ENCODE measurements at regions not wholly inside any gene's neighbourhood (a gene's known extent, or its start where the extent isn't known, plus 50 kb on each side); places are given as distances from the start of the nearest gene placed in this dataset.

DNA sequence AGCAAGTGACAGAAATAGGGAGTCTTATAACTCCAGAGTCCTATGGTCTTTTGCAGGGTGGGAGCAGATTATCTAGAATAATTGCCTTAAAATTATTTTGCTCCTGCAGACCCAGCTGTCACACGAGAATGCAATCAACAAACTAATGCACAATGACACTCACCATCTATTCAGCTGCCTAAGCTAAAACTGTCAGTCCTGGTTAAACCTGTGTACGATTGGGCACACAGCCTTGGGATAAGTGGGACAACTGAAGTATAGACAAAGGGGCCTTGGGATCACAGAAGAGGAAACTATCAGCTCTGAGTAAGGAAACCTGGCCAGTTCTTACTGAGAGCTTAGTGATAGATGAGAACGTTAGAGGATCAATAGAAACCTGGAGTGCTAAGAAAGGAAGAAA is 595.9 kb upstream of the KIRREL3 start:
- H3K27me3 ChIP-seq (replicated peaks in 1 of 2; ENCODE audit: control insufficient read depth in 2 of 2, insufficient read depth in 2 of 2, low read length in 1 of 2) = no peaks in the 10 kb centered on the region
- H3K4me1 ChIP-seq (ENCODE audit: control insufficient read depth, insufficient read depth, low read length) = no peaks in the 10 kb centered on the region
- DNase-seq (ENCODE audit: low read depth, low spot score) (no peak), FAIRE-seq (no peak), ATAC-seq (no peak)
- POLR2A ChIA-PET = no interaction called here
- H3K79me2 ChIP-seq (ENCODE audit: control insufficient read depth, insufficient read depth, low read length) = no peaks in the 10 kb centered on the region
- no peaks in the 10 kb centered on the region for H3K36me3 ChIP-seq (ENCODE audit: control insufficient read depth in 2 of 2, insufficient read depth in 2 of 2, low read length in 1 of 2)
- WGBS (ENCODE audit: insufficient coverage, insufficient replicate concordance, low lambda C conversion rate, missing lambda C conversion rate) = 0% methylated on average over 3 of the region's 3 CpGs
- no TSS peak for BruUV-seq (replicated peaks)
- SMC1A ChIA-PET (ENCODE audit: uncharacterized antibody, unreplicated experiment) = interaction anchor here (1.4 kb wide), 1 partner anchor 11 kb away, joined by 3 read pairs; no protein-coding TSS in a partner anchor
- intact Hi-C loops (cut with micrococcal nuclease; ENCODE audit: unreplicated experiment) = no loop called here
- no peak overlapping the region for H3K4me2 ChIP-seq (ENCODE audit: control insufficient read depth, insufficient read depth)
- in situ Hi-C loops (cut with MboI) = no loop called here
- CTCF ChIA-PET = no interaction called here
- H3K9ac ChIP-seq (ENCODE audit: control insufficient read depth, insufficient read depth, low read length) = no peak overlapping the region
- no peaks in the 10 kb centered on the region for H4K20me1 ChIP-seq (ENCODE audit: control insufficient read depth, insufficient read depth)
- no peaks in the 10 kb centered on the region for H3K9me3 ChIP-seq (replicated peaks; ENCODE audit: control insufficient read depth, insufficient read depth, low read length)
- H3K4me3 ChIP-seq = no peak overlapping the region
- TF ChIP-seq, protein P1, sequence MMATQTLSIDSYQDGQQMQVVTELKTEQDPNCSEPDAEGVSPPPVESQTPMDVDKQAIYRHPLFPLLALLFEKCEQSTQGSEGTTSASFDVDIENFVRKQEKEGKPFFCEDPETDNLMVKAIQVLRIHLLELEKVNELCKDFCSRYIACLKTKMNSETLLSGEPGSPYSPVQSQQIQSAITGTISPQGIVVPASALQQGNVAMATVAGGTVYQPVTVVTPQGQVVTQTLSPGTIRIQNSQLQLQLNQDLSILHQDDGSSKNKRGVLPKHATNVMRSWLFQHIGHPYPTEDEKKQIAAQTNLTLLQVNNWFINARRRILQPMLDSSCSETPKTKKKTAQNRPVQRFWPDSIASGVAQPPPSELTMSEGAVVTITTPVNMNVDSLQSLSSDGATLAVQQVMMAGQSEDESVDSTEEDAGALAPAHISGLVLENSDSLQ (IDR thresholded peaks at IDR 0.05) = no peak
- TF ChIP-seq LARP7 (IDR thresholded peaks at IDR 0.05) = no peak
- no peak for TF ChIP-seq RFX5 (IDR thresholded peaks at IDR 0.05; ENCODE audit: low read depth, low read length)
- no peak for TF ChIP-seq ETV6 (conservative IDR thresholded peaks at IDR 0.05 in 1 of 2, IDR thresholded peaks at IDR 0.05 in 1 of 2; ENCODE audit: borderline replicate concordance in 1 of 2, low read depth in 1 of 2)
- no peak for TF ChIP-seq GATAD2B (conservative IDR thresholded peaks at IDR 0.05; ENCODE audit: low read depth)
- no peak for TF ChIP-seq MXI1 (IDR thresholded peaks at IDR 0.05; ENCODE audit: low read depth, low read length)
- no peak for TF ChIP-seq KAT2A (conservative IDR thresholded peaks at IDR 0.05; ENCODE audit: control insufficient read depth, low read depth, low read length)
- no peak for TF ChIP-seq BMI1 (IDR thresholded peaks at IDR 0.05; ENCODE audit: borderline replicate concordance)
- no peak for TF ChIP-seq ZSCAN29 (IDR thresholded peaks at IDR 0.05)
- no peak for TF ChIP-seq ESRRA (IDR thresholded peaks at IDR 0.05; ENCODE audit: low read length)
- TF ChIP-seq EZH2 (IDR thresholded peaks at IDR 0.05; ENCODE audit: borderline replicate concordance, control insufficient read depth, low read depth, low read length) = no peak
- TF ChIP-seq SPI1 (IDR thresholded peaks at IDR 0.05; ENCODE audit: borderline replicate concordance, insufficient read depth, low read depth, low read length) = no peak
- no peak for TF ChIP-seq SMAD5 (IDR thresholded peaks at IDR 0.05; ENCODE audit: low read depth)
- TF ChIP-seq RAD51 (IDR thresholded peaks at IDR 0.05) = no peak
- TF ChIP-seq IRF4 (IDR thresholded peaks at IDR 0.05; ENCODE audit: low read depth, low read length) = no peak
- no peak for TF ChIP-seq EP300 (IDR thresholded peaks at IDR 0.05; ENCODE audit: borderline replicate concordance in 1 of 2, control insufficient read depth in 1 of 2, low read depth in 2 of 2, low read length in 2 of 2)
- TF ChIP-seq, protein P2, sequence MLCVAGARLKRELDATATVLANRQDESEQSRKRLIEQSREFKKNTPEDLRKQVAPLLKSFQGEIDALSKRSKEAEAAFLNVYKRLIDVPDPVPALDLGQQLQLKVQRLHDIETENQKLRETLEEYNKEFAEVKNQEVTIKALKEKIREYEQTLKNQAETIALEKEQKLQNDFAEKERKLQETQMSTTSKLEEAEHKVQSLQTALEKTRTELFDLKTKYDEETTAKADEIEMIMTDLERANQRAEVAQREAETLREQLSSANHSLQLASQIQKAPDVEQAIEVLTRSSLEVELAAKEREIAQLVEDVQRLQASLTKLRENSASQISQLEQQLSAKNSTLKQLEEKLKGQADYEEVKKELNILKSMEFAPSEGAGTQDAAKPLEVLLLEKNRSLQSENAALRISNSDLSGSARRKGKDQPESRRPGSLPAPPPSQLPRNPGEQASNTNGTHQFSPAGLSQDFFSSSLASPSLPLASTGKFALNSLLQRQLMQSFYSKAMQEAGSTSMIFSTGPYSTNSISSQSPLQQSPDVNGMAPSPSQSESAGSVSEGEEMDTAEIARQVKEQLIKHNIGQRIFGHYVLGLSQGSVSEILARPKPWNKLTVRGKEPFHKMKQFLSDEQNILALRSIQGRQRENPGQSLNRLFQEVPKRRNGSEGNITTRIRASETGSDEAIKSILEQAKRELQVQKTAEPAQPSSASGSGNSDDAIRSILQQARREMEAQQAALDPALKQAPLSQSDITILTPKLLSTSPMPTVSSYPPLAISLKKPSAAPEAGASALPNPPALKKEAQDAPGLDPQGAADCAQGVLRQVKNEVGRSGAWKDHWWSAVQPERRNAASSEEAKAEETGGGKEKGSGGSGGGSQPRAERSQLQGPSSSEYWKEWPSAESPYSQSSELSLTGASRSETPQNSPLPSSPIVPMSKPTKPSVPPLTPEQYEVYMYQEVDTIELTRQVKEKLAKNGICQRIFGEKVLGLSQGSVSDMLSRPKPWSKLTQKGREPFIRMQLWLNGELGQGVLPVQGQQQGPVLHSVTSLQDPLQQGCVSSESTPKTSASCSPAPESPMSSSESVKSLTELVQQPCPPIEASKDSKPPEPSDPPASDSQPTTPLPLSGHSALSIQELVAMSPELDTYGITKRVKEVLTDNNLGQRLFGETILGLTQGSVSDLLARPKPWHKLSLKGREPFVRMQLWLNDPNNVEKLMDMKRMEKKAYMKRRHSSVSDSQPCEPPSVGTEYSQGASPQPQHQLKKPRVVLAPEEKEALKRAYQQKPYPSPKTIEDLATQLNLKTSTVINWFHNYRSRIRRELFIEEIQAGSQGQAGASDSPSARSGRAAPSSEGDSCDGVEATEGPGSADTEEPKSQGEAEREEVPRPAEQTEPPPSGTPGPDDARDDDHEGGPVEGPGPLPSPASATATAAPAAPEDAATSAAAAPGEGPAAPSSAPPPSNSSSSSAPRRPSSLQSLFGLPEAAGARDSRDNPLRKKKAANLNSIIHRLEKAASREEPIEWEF (IDR thresholded peaks at IDR 0.05; ENCODE audit: insufficient replicate concordance, low read depth, low read length) = no peak
- TF ChIP-seq SREBF1 (IDR thresholded peaks at IDR 0.05; ENCODE audit: low read length) = no peak
- no peak for TF ChIP-seq ATF7 (IDR thresholded peaks at IDR 0.05; ENCODE audit: low read depth)
- H2AFZ ChIP-seq (ENCODE audit: control insufficient read depth, low read depth, low read length) = no peak overlapping the region
- no peak overlapping the region for H3K27ac ChIP-seq (ENCODE audit: control insufficient read depth, insufficient read depth)
- RAD21 ChIA-PET (ENCODE audit: unreplicated experiment) = no interaction called here

Data from GM12878 (cell line).